ENCODE measurements at regions not wholly inside any gene's neighbourhood (a gene's known extent, or its start where the extent isn't known, plus 50 kb on each side); places are given as distances from the start of the nearest gene placed in this dataset.

- TF ChIP-seq, protein P1, sequence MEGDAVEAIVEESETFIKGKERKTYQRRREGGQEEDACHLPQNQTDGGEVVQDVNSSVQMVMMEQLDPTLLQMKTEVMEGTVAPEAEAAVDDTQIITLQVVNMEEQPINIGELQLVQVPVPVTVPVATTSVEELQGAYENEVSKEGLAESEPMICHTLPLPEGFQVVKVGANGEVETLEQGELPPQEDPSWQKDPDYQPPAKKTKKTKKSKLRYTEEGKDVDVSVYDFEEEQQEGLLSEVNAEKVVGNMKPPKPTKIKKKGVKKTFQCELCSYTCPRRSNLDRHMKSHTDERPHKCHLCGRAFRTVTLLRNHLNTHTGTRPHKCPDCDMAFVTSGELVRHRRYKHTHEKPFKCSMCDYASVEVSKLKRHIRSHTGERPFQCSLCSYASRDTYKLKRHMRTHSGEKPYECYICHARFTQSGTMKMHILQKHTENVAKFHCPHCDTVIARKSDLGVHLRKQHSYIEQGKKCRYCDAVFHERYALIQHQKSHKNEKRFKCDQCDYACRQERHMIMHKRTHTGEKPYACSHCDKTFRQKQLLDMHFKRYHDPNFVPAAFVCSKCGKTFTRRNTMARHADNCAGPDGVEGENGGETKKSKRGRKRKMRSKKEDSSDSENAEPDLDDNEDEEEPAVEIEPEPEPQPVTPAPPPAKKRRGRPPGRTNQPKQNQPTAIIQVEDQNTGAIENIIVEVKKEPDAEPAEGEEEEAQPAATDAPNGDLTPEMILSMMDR (IDR thresholded peaks at IDR 0.05; ENCODE audit: insufficient read depth, low read length, poor library complexity, severe bottlenecking): no peak
- no peak for TF ChIP-seq EZH2phosphoT487 (conservative IDR thresholded peaks at IDR 0.05; ENCODE audit: low read length)
These were observed 105.9 kb downstream of the LBH start for GRCh38 chr2:30336978-30337841.
